HepG2 (cell line): ENCODE measurements at regions not wholly inside any gene's neighbourhood (a gene's known extent, or its start where the extent isn't known, plus 50 kb on each side); places are given as distances from the start of the nearest gene placed in this dataset.

Experiments
- ASH2L ChIP-seq: fragments of 300-600, 200-600 bp; sonication (generic); IDR thresholded peaks from 2 replicates; pipeline ENCODE4 v1.7.0; 2017; ENCODE audit warnings: low read depth, mild to moderate bottlenecking, moderate library complexity, mixed read lengths, low read length; ENCODE audit not compliant: insufficient read length
- ATF2 ChIP-seq: sonication (generic); formaldehyde crosslinking; IDR thresholded peaks from 2 replicates; pipeline ENCODE4 v1.4.0; 2020; ENCODE audit warnings: missing genetic modification reagents
- CTCF ChIP-seq: sonication (generic); formaldehyde crosslinking; IDR thresholded peaks from 2 replicates; pipeline ENCODE4 v1.5.0; 2020; ENCODE audit warnings: mild to moderate bottlenecking, missing genetic modification reagents, moderate library complexity
- MAX ChIP-seq: IDR thresholded peaks from 2 replicates; pipeline ENCODE4 v1.6.1; 2012; ENCODE audit warnings: inconsistent platforms
- POLR2A ChIP-seq, 2 experiments: IDR thresholded peaks; 2 replicates each; pipeline ENCODE4 v1.6.1; 2011; ENCODE audit warnings: low read depth in 2 of 2, low read length in 2 of 2, mild to moderate bottlenecking in 1 of 2, moderate library complexity in 1 of 2; ENCODE audit not compliant: insufficient read depth in 1 of 2
- POLR2G ChIP-seq: fragments of 200-400 bp; formaldehyde crosslinking; IDR thresholded peaks from 2 replicates; pipeline ENCODE4 v1.6.1; 2018; ENCODE audit warnings: mild to moderate bottlenecking, low read depth, low read length, moderate library complexity
- RERE ChIP-seq: IDR thresholded peaks from 2 replicates; pipeline ENCODE4 v1.6.1; 2016; ENCODE audit warnings: low read depth, missing genetic modification reagents, missing compliant biosample characterization
- RFXANK ChIP-seq: IDR thresholded peaks from 2 replicates; pipeline ENCODE4 v1.6.1; 2016
- SMAD3 ChIP-seq: sonication (generic); formaldehyde crosslinking; IDR thresholded peaks from 2 replicates; pipeline ENCODE4 v1.4.0; 2020; ENCODE audit warnings: missing genetic modification reagents
- SP2 ChIP-seq: sonication (generic); formaldehyde crosslinking; IDR thresholded peaks from 2 replicates; pipeline ENCODE4 v1.5.1; 2020; ENCODE audit warnings: mild to moderate bottlenecking, missing genetic modification reagents
- ZNF12 ChIP-seq: sonication (generic); formaldehyde crosslinking; IDR thresholded peaks from 2 replicates; pipeline ENCODE4 v1.5.0; 2020; ENCODE audit warnings: missing genetic modification reagents
- ZNF605 ChIP-seq: sonication (generic); formaldehyde crosslinking; IDR thresholded peaks from 2 replicates; pipeline ENCODE4 v1.8.0; 2022; ENCODE audit warnings: mild to moderate bottlenecking, missing genetic modification reagents

DNA sequence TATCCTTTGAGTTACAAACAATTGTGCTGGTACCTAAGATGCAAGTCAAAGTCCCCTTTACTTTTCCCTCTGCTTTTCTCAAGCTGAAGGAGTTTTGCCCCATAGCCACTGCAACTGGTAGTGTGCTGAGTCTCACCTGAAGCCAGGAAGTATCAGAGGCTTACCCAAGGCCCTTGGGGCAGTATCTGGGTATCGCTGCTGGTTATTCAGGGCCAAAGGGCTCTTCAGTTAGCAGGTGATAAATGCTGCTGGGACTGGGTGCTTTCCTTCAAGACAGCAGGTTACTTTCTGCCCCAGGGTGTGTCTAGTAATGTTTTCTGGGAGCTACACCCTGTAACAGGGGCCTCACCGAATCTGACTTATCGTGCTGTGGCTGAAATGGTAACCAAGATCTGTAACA lies 90.4 kb upstream of the SLC6A14 start:
- TF ChIP-seq POLR2G, result no peak
- no peak for TF ChIP-seq SMAD3 (CRISPR knock-in tag)
- TF ChIP-seq CTCF (CRISPR knock-in tag), result no peak
- no peak for TF ChIP-seq ASH2L
- no peak for TF ChIP-seq ATF2
- no peak for TF ChIP-seq ZNF12
- no peak for TF ChIP-seq SP2 (CRISPR knock-in tag)
- TF ChIP-seq ZNF605, result no peak
- no peak for TF ChIP-seq RERE
- TF ChIP-seq POLR2A (IDR thresholded peaks at IDR 0.05; ENCODE audit: insufficient read depth in 1 of 2, low read depth in 2 of 2, low read length in 2 of 2), result no peak
- no peak for TF ChIP-seq RFXANK (CRISPR knock-in tag)
- no peak for TF ChIP-seq MAX
